ENCODE measurements at regions not wholly inside any gene's neighbourhood (a gene's known extent, or its start where the extent isn't known, plus 50 kb on each side); places are given as distances from the start of the nearest gene placed in this dataset.

DNA sequence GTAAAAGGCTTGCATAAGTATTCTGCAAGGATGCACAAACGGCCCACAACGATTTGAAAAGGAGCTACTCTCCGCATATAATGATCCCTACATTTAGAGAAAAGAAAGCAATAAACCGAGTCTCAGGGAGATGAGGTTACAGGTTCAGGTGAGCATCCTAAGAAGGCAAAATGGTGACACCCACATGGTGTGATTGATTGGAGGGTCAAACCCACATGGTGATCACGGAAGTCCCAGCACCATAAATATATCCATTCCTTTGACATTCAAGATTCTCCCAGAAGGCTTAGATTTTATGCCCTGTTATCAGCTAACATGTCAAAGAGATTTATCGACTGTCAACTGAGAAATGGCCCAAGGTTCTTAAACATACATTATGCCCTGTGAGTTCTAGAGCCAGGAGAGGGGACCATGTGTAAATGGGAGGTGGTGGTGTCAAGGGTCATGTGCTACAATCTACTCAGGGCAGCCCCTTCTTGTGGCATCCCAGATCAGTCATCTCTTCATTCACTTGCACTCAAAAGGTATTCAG lies 282.2 kb downstream of the EMP1 start:
- TF ChIP-seq POLR2AphosphoS5 (IDR thresholded peaks at IDR 0.05; ENCODE audit: low read depth, low read length) (no peak), SIN3A (IDR thresholded peaks at IDR 0.05; ENCODE audit: borderline replicate concordance, insufficient read depth, low read length) (no peak)

All from PFSK-1 (cell line).